ENCODE measurements at regions not wholly inside any gene's neighbourhood (a gene's known extent, or its start where the extent isn't known, plus 50 kb on each side); places are given as distances from the start of the nearest gene placed in this dataset.
A peak's percentile ranks its signal among the peaks of the same experiment; 100 is the strongest.
"Not testable (repeated sequence)": the region's sequence is repeated elsewhere in the genome, so short reads cannot be mapped to it uniquely, and the experiment has no call there.

DNA sequence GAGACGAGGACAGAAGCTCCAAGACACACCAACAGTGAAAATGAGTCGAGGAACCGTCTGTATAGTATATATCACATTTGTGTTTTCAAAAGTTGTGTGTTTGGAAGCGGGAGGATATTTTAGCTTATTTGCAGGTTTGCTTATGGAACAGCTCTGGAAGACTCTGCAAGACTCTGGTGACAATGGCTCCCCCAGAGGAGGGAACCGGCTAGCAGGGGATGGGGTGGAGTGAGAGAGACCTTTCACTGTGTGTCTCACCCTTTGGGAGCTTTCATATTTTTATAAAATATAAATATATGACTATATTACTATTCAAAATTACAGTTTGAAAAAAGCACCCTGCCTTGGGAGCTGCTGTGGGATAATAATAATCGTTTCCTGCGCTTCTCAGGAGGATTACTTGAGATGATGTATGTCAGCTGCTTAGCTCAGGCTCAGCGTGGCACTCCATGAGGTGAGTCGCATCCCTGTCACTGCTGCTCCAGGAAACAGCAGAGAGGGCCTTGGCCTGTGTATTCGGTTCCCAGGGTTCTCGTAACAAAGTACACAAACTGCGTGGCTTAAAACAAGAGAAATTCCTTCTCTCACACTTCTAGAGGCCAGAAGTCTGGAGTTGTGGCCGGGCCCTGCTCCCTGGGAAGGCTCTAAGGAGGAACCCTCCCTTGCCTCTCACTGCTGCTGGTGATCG is 183.9 kb downstream of the FAM43A start:
- DNase-seq, result no peak

- DNase-seq, result no peak
These were observed 184.9 kb downstream of the FAM43A start for GRCh38 chr3:194870394-194871110.

DNA sequence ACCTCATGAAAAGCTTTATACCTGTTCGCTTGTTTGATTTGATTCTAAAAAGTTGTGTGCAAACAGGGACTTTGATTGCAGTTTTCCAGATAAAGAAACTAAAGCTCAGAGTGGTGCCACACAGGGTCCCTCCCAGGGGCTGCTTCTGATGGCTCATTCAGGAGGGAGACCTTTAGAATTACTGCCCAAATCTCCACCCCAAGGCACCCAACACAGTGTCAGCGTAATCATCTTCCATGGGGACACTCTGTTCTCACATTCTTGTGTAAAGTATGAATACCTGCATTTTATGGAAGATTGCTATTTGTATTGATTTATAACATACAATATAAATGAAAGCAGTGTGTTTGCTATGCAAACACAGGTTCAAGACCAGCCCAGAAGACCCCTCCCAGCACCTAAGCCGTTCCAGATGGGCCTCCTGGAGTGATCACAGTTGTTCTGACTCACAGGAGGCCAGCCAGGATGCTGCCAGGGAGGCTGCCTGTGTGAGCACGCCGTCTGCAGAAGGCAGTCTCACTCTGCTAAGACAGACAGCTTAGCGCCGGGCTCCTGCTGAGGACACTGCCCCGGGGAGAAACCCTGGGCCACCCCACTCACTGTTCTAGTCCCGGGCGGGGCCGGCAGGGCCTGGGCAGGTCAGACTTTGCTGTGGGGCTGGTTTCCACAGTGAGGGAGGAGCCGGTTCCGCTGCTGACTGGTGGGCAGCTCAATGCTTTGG is 185.6 kb downstream of the FAM43A start:
- peak; percentile 83 for DNase-seq

- no peak for DNase-seq
These were observed 186.4 kb downstream of the FAM43A start for GRCh38 chr3:194871864-194872668.

- DNase-seq, result no peak
These were observed 186.9 kb downstream of the FAM43A start for GRCh38 chr3:194872669-194872977.

DNA sequence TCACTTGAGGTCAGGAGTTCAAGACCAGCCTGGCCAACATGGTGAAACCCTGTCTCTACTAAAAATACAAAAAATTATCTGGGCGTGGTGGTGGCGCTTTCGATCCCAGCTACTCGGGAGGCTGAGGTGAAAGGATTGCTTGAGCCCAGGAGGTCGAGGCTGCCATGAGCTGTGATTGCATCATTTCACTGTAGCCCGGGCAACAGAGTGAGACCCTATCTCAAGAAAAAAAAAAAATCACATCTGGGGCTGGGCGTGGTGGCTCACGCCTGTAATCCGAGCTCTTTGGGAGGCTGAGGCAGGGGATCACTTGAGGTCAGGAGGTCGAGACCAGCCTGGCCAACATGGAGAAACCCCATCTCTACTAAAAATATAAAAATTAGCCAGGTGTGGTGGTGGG is 187.8 kb downstream of the FAM43A start:
- not testable (repeated sequence) for DNase-seq

- DNase-seq, result no peak
These were observed 188.5 kb downstream of the FAM43A start for GRCh38 chr3:194874206-194874605.

DNA sequence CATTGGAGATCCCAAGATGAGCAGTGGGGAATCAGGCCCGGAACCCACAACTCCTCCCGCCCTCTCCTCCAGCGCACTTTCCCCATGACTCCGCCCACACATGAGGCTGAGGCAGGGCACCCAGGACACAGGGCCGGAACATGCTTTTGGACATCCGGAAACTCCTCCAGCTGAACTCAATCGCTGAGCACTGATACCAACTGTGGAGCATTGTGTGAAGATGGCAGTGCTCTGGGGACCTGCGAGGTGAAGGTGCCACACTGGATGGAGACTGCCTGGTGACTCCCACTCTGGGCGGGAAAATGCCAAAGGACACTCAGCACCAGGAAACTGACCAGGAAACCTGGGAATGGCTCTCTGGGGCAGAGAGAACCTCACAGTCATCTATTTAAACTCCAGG is 189.1 kb downstream of the FAM43A start:
- DNase-seq, result no peak

- no peak for DNase-seq
These were observed 190.1 kb downstream of the FAM43A start for GRCh38 chr3:194875581-194876402.

- DNase-seq, result no peak
These were observed 190.9 kb downstream of the FAM43A start for GRCh38 chr3:194876403-194877095.

DNA sequence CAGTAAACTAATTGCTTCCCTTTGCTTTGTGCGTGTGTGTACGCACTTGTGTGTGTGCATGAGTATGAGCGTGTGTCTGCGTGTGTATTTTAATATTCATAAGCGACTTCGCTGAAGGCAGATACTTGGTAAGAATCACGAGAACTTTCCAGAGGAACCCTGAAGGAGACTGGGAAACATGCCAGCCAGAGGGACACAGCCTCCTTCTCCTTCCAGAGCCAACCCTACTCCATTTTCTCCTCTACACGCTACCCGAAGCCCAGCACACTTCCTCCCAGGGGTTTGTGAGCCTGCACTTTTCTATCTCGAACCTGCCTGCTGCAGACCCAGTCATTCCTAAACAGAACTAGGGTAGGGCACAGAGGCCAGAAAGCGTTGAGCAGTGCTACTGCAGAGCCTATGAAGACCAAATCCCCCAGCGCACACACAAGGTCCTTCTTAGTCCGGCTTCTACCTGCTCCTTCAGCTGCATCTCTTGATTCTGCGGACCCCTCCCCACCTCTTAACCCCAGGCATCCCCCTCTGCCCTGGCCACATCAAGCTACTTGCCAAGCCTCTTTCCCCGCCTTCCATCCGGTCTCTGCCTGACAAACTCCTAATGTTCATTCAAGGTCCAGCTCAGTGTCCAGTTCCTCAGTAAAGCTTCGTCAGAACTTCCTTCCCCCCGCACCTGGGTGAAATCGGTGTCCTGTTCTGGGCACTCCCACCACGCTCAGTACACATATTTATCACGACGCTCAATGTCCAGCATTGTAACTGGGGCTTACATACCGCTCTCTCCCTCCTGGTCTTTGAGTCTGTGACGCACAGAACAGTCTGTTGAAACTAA is 191.8 kb downstream of the FAM43A start:
- no peak for DNase-seq

DNA sequence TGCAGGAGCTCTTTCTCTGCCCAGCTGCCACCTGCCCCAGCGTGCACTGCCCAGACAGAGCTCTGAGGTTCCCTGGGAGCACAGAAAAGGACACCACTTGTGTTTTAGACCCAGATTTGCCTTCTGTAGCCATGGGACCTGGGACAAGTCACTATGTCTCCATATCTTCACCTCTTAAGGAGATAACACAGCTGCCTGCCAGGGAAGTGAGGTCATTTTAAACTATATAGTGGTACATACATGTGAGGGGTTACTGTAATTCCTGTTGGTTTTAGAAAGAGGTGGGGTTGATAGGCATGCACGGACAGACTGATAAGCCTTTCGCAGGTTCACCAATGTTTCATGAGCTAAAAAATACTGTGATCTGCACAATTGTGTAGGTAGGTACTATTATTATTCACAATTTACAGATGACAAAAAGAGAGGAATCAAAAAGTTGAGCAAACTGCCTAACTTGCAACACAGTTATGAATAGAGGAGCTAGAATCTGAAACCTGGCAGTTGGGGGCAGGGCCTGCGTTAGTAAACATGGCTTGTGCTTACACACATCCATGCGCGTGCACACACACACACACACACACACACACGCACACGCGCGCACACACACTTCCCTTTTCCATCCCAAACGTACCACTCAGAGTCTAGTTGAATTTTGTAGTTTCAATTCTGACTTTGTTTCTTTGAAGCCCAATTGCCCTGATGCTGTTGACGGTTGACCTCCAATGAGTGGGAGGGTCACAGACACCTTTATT is 193.6 kb downstream of the FAM43A start:
- DNase-seq, result no peak

- DNase-seq, result peak; percentile 13
These were observed 194.6 kb downstream of the FAM43A start for GRCh38 chr3:194879991-194880939.

DNA sequence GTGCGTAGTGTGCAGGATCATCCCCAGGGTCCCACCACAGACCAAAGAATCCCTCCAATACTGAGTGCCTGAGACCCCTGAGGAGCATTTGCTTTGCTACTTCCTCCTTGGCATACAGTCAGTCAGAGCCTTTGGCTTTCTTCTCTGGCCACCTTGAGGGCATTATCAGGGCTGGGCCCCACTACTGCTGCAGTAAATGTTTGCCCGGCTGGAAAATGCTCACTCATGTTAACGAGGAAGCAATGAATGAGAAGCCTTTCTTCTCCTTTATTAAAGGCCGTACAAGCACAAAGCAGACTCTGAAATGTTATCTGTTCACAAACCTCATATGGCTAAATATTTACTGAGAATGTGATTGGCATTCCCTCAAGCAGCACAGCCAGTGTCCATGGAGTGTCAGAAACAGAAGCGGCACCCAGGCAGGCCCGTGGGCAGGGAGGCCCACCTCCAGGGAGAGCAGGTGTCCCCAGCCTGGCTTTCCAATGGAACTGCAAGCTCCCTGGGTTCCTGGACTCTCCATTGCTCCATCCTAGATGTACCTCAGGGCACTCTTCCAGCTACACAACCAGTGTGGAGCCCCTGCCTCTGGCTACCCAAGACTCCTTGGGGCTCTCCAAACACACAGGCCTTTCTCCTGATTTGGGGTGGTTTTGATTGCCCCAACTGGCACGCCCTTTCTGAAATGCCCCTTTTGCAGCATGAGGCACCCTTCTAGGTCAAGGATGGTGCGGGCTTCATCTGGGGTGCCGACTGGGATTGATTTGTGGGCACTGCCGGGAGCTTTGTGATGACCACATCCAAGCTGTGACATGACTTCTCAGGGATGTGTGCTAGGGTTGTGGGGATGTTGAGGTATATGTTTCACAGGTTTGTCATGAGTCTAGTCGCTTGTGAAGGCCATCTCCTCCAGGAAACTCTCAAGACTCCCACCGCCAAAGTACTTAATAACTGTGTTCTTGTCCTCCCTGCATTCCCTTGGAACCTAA is 195.6 kb downstream of the FAM43A start:
- DNase-seq, result peak; percentile 8

DNA sequence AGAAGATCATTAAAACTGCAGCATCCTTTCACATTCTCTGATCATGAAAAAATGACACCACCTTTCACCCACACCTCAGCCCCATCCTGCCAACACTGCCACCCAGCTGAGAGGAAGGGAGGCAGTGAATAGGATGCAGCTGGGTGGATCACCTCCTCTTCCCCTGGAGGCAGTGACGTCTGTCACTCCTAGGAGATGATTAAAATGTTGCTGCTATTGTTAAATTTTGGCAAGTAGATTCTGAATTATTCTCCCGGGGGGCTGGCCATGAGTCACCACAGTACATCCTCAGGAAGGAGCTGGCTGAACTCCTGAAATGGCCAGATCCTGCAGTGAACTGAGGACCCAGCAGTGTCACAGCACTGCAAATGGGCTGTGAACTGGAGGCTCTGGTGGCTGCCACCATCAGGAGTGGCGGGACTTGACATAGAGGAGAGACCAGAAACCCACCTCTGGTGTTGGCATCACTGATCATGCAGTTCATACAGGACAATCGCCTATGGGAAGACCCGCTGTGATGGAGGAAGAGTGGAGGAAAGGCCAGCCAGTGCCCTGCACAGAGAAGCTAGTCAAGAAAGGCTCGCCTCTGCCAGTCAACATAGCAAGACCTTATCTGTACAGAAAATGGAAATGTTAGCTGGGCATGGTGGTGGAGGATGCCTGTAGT is 199.1 kb downstream of the FAM43A start:
- DNase-seq, result no peak

- no peak for DNase-seq
These were observed 200.1 kb downstream of the FAM43A start for GRCh38 chr3:194885766-194886165.

DNA sequence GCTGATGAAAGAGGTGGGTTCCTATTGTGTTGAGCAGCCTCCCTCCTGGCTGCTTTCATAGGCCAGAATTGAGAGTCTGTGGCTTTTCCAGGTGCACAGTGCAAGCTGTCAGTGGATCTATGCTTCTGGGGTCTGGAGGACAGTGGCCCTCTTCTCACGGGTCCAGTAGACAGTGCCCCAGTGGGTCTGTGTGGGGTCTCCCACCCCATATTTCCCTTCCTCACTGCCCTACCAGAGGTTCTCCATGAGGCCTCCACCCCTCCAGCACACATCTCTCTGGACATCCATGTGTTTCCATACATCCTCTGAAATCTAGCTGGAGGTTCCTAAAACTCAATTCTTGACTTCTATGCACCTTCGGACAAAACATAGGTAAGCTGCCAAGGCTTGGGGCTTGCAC is 201.2 kb downstream of the FAM43A start:
- no peak for DNase-seq

Data from NCI-H345 (cell line).